ENCODE measurements at regions not wholly inside any gene's neighbourhood (a gene's known extent, or its start where the extent isn't known, plus 50 kb on each side); places are given as distances from the start of the nearest gene placed in this dataset.

DNA sequence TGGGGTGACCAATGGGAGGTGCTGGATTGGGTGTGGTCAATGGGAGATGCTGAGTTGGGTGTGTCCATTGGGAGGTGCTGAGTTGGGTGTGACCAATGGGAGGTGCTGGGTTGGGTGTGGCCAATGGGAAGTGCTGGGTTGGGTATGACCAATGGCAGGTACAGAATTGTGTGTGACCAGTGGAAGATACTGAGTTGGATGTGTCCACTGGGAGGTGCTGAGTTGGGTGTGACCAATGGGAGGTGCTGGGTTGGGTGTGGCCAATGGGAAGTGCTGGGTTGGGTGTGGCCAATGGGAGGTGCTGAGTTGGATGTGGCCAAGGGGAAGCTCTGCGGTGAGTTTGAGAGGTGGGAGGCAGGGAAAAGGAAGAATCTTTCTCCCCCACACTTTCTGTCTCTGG lies 250.0 kb upstream of the PROK2 start:
- no peaks in the 10 kb centered on the region for H3K9me3 ChIP-seq (replicated peaks; ENCODE audit: control insufficient read depth, insufficient read depth, low read length)
- H3K4me1 ChIP-seq (ENCODE audit: control insufficient read depth, extremely low read depth, insufficient read depth, low read length) = no peaks in the 10 kb centered on the region
- H3K27me3 ChIP-seq (ENCODE audit: control insufficient read depth in 2 of 2, insufficient read depth in 2 of 2, low read length in 2 of 2) = no peaks in the 10 kb centered on the region
- BruUV-seq (replicated peaks) = no TSS peak
- no peaks in the 10 kb centered on the region for H4K20me1 ChIP-seq (replicated peaks; ENCODE audit: control insufficient read depth, extremely low read depth, insufficient read depth, low read length)
- no peaks in the 10 kb centered on the region for H3K9me1 ChIP-seq (replicated peaks; ENCODE audit: control insufficient read depth, extremely low read depth, insufficient read depth, low read length)
- intact Hi-C loops (cut with micrococcal nuclease) = no loop called here
- no peak overlapping the region for H3K27ac ChIP-seq (ENCODE audit: insufficient read depth, low read depth, low read length)
- H2AFZ ChIP-seq (ENCODE audit: low read depth, low read length) = no peak overlapping the region
- no peak for FAIRE-seq
- no peak overlapping the region for H3K9ac ChIP-seq (replicated peaks; ENCODE audit: extremely low read depth, insufficient read depth, low read length)
- POLR2A ChIA-PET = no interaction called here
- H3K4me3 ChIP-seq (replicated peaks in 1 of 3; ENCODE audit: insufficient read depth in 1 of 3, low read depth in 1 of 3, low read length in 3 of 3) = no peak overlapping the region
- H3K36me3 ChIP-seq (ENCODE audit: control insufficient read depth in 2 of 2, extremely low read depth in 1 of 2, insufficient read depth in 2 of 2, low read length in 2 of 2) = no peaks in the 10 kb centered on the region
- DNase-seq (ENCODE audit: low read depth, low spot score) = no peak
- dilution Hi-C loops (cut with MboI; ENCODE audit: extremely low pct_ligation_motif_present, low sequenced_read_pairs) = no loop called here
- no peaks in the 10 kb centered on the region for H3K79me2 ChIP-seq (ENCODE audit: control insufficient read depth, insufficient read depth, low read length)
- TF ChIP-seq FOS (IDR thresholded peaks at IDR 0.05; ENCODE audit: borderline replicate concordance, insufficient read depth, low read length) (no peak), GATA2 (IDR thresholded peaks at IDR 0.05; ENCODE audit: insufficient read depth, insufficient read length, low read depth, low read length) (no peak), POLR2AphosphoS5 (IDR thresholded peaks at IDR 0.05; ENCODE audit: insufficient read depth, low read depth, low read length) (no peak), EZH2 (IDR thresholded peaks at IDR 0.05; ENCODE audit: borderline replicate concordance, low read depth, low read length, severe bottlenecking) (no peak), MYC (IDR thresholded peaks at IDR 0.05; ENCODE audit: low read depth, low read length) (no peak), MAX (IDR thresholded peaks at IDR 0.05; ENCODE audit: insufficient read depth, insufficient read length) (no peak), JUN (IDR thresholded peaks at IDR 0.05; ENCODE audit: borderline replicate concordance, insufficient read depth, insufficient read length, low read depth) (no peak), POLR2A (IDR thresholded peaks at IDR 0.05; ENCODE audit: low read depth, low read length) (no peak), CTCF (IDR thresholded peaks at IDR 0.05; ENCODE audit: extremely low read depth in 1 of 2, insufficient read depth in 1 of 2, low read depth in 1 of 2, low read length in 2 of 2) (no peak)
- CTCF ChIA-PET = no interaction called here
- no peak overlapping the region for H3K4me2 ChIP-seq (ENCODE audit: insufficient read depth, low read length)

All from endothelial cell of umbilical vein (primary cell).